HFF-Myc (cell line): ENCODE measurements at regions not wholly inside any gene's neighbourhood (a gene's known extent, or its start where the extent isn't known, plus 50 kb on each side); places are given as distances from the start of the nearest gene placed in this dataset.

ENCODE experiments used
- DNase-seq: peaks from one replicate; pipeline ENCODE4 v3.0.0-alpha.2; 2011; ENCODE audit warnings: low read depth; ENCODE audit errors: extremely low read depth
- H3K4me3 ChIP-seq: replicated peaks from 2 replicates; pipeline ENCODE4 v1.5.1; 2011; ENCODE audit warnings: low read depth, mild to moderate bottlenecking, control low read depth, low read length
- TF ChIP-seq, protein P1 (sequence below): IDR thresholded peaks from 2 replicates; pipeline ENCODE4 v1.5.1; 2012; ENCODE audit warnings: mild to moderate bottlenecking, low read depth, low read length, control low read depth; ENCODE audit errors: missing control alignments

DNA sequence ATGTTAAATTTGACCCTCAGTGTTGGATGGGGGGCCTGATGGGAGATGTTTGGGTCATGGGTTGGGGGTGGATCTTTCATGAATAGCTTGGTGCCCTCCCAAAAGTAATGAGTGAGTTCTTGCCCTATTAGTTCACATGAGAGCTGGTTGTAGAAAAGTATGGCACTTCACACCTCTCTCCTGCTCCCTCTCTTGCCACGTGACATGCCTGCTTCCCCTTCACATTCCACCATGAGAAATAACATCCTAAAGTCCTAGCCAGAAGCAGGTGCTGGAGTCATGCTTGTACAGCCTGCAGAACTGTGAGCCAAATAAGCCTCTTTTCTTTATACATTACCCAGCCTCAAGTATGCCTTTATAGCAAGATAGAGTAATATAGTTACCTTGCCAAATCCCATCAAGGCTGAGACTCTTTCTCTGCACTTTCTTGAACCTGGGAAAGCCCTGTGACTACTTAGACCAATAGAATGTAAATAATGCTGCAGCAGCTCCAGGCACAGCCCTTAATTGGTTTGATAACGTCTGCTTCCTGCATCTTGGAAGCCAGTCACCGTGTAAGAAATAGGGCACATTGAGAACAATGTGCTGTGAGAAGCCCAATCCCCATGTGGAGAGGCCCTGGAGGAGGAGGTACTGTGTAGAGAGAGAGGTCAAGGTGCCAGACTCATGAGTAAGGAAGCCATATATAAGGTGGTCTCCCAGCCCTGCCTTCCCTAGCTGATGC is 88.0 kb upstream of the NAMPT start:
- no peak overlapping the region for H3K4me3 ChIP-seq
- TF ChIP-seq, protein P1, sequence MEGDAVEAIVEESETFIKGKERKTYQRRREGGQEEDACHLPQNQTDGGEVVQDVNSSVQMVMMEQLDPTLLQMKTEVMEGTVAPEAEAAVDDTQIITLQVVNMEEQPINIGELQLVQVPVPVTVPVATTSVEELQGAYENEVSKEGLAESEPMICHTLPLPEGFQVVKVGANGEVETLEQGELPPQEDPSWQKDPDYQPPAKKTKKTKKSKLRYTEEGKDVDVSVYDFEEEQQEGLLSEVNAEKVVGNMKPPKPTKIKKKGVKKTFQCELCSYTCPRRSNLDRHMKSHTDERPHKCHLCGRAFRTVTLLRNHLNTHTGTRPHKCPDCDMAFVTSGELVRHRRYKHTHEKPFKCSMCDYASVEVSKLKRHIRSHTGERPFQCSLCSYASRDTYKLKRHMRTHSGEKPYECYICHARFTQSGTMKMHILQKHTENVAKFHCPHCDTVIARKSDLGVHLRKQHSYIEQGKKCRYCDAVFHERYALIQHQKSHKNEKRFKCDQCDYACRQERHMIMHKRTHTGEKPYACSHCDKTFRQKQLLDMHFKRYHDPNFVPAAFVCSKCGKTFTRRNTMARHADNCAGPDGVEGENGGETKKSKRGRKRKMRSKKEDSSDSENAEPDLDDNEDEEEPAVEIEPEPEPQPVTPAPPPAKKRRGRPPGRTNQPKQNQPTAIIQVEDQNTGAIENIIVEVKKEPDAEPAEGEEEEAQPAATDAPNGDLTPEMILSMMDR: no peak
- no peak for DNase-seq

DNA sequence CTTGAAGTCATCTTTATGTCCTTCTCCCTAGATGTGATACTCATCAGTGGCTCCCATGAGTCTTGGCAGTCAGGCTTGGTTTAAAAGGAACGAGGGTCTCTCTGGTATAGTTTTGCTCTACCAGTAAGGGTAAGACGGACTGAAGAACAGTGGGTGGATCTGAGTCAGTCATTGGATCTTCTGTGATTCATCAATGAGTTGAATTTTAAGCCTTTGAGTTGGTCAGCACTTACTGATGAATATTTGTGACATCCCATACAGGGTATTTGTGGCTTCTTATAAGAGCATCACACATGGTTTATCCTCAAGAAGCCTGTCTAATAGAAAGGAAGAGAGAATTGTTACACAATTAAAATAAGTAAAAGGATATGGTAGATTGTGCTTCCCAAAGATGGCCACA is 87.3 kb upstream of the NAMPT start:
- TF ChIP-seq, protein P1: no peak
- DNase-seq: no peak
- H3K4me3 ChIP-seq: no peak overlapping the region

DNA sequence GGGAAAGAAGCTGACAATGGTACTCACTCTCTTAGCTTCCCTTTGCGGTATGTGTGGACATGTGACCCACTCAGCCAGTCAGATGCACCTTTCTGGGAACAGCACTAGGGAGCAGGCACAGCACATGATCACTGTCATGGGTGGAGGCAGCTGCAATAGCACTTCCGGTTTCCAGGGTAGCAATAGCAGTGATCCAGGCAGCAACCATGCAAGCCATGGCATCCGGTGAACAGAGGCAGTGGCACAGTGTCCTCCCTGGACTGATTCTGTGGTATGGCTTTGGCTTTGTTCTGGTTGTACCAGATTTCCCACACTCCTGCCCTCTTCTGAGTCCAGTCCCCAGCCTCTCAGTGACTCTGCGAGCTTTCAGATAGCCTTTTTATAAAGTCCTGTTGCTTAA is 86.8 kb upstream of the NAMPT start:
- DNase-seq: no peak
- no peak overlapping the region for H3K4me3 ChIP-seq
- TF ChIP-seq, protein P1: no peak

DNA sequence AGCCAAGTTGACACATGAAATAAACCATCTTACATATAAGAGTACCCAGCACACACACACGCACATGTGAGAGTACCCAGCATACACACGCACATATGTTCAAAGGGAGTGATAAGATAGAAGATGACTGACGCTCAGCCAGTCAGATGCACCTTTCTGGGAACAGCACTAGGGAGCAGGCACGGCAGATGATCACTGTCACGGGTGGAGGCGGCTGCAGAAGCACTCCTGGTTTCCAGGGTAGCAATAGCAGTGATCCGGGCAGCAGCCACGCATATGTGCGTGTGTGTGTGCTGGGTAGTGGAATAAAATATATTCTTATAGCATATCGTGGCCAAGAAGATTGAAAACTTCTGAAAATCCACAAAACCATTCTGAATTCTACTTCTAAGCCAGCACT is 85.8 kb upstream of the NAMPT start:
- TF ChIP-seq, protein P1: no peak
- DNase-seq: no peak
- H3K4me3 ChIP-seq: no peak overlapping the region

DNA sequence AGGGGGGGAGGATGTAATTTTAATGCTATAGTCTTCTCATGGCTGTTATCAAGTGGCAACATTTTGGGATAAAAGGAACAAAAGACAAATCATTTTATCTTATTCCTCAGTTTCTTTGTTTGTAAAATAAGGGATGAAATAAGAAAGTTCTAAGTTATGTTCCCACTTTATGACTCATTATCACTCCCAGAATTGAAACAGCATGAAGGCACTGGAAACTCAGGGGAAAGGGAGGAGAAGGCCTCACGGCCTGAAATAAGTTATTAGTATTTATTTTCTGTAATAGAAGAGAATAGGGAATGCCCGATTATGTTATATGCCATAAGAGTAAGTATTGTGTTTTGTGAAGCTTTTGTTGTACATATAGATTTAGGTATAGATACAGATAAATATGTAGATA is 85.0 kb upstream of the NAMPT start:
- H3K4me3 ChIP-seq: no peak overlapping the region
- no peak for DNase-seq
- TF ChIP-seq, protein P1: no peak

DNA sequence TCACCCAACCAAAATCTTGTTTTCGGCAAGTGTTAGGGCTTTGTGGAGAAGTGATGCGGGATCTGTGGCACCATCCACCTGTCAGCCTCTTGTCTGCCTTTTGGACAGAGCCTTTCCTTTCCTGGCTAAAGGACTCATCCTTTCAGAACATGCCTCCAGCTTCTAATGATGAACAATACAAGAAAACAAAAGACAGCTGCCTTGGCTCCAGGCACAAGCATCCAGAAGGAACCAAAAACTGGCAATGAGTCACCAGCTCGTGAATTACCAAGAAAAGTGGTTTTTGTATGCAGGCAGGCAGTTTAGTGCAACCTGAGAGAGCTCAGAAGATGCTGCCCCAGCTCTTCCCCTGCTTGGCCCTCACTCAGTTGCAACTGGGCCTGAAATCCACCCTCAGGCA is 84.6 kb upstream of the NAMPT start:
- DNase-seq: peak; percentile 62
- no peak overlapping the region for H3K4me3 ChIP-seq
- TF ChIP-seq, protein P1: no peak

DNA sequence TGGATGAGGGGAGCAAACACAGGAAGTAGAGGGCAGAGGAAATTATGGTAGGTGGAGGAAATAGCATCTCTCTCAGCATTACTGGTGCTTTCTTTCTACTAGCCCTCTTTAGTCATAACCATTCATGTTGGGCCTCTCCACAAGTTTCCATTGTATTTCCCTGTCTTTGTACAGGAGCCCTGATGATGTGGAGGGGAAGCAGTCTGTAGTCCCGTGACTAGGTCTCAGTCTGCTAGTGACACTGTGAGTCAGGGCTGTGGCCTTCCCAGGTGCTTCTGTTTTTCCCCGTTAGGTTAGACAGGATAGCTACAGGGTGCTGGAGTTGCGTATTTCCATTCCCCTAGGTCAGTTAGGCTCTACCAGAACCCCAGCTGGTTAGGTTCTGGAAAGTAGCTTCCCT is 82.9 kb upstream of the NAMPT start:
- TF ChIP-seq, protein P1: no peak
- no peak for DNase-seq
- no peak overlapping the region for H3K4me3 ChIP-seq
